Upper lobe of left lung (tissue), 6 donors: ENCODE measurements at regions not wholly inside any gene's neighbourhood (a gene's known extent, or its start where the extent isn't known, plus 50 kb on each side); places are given as distances from the start of the nearest gene placed in this dataset.

Source experiments
- ATAC-seq, 2 donors: fragments of 200-7000 bp; cut with Tn5 transposase; one replicate each; pipeline ENCODE4 v1.9.1; 2022; ENCODE audit warnings: mild to moderate bottlenecking in 2 of 2, moderate library complexity in 2 of 2; ENCODE audit not compliant: low FRiP score in 2 of 2
- DNase-seq, 2 donors: peaks; one replicate each; pipeline ENCODE4 v3.0.0-alpha.2; 2019 to 2020
- H3K27ac ChIP-seq, 4 donors: fragments of 200-600 bp; sonication (generic); one replicate each; pipeline ENCODE4 v1.5.1; 2016 to 2019
- H3K27me3 ChIP-seq, 4 donors: fragments of 200-600 bp; sonication (generic); one replicate each; pipeline ENCODE4 v1.5.1; 2017 to 2019
- H3K36me3 ChIP-seq, 4 donors: fragments of 200-600 bp; sonication (generic); one replicate each; pipeline ENCODE4 v1.5.1; 2016 to 2019
- H3K4me1 ChIP-seq, 4 donors: fragments of 200-600 bp; sonication (generic); one replicate each; pipeline ENCODE4 v1.5.1; 2018 to 2019
- H3K4me3 ChIP-seq, 4 donors: fragments of 200-600 bp; sonication (generic); one replicate each; pipeline ENCODE4 v1.5.1; 2017 to 2019; ENCODE audit warnings: mild to moderate bottlenecking in 2 of 4, moderate library complexity in 1 of 4
- H3K9me3 ChIP-seq, 4 donors: fragments of 200-600 bp; sonication (generic); one replicate each; pipeline ENCODE4 v1.5.1; 2018 to 2019
- CTCF ChIP-seq, 6 experiments: fragments of 450-650 bp in 4 of 6; fragments of 200-600 bp in 2 of 6; sonication (generic) in 2 of 6; IDR thresholded peaks; one replicate each; pipeline ENCODE4 v1.5.1; 2016 to 2019; ENCODE audit warnings: antibody characterized with exemption in 6 of 6
- EP300 ChIP-seq, 4 donors: sonication (generic); formaldehyde crosslinking; IDR thresholded peaks; one replicate each; pipeline ENCODE4 v1.5.1; 2017; ENCODE audit warnings: antibody characterized with exemption in 4 of 4, control low read depth in 2 of 4
- POLR2A ChIP-seq, 4 donors: fragments of 450-650 bp; IDR thresholded peaks; one replicate each; pipeline ENCODE4 v1.5.1; 2016 to 2017; ENCODE audit warnings: antibody characterized with exemption in 4 of 4, mild to moderate bottlenecking in 2 of 4
- POLR2AphosphoS5 ChIP-seq, 2 donors: sonication (generic); formaldehyde crosslinking; IDR thresholded peaks; one replicate each; pipeline ENCODE4 v1.5.1; 2017; ENCODE audit warnings: antibody characterized with exemption in 2 of 2
- WGBS, 2 donors: methylation state at CpG; one replicate each; pipeline ENCODE4 v1.1.5; 2017 to 2018; 5-methylcytosine and 5-hydroxymethylcytosine counted together
- donor health status: DM: no; HTN: no; CAD: no; lungs with moderate emphysema.
- donor health status: DM: no; HTN: yes; CAD: no; lungs with severe emphysema.

GRCh38 chr6:84357631-84358030 lies 130.2 kb upstream of the CEP162 start:
- ATAC-seq (no peak), DNase-seq (no peak)
- Histone ChIP-seq H3K27ac (no peak overlapping the region), H3K27me3 (no peaks in the 10 kb centered on the region), H3K9me3 (no peaks in the 10 kb centered on the region), H3K4me3 (no peak overlapping the region), H3K4me1 (no peaks in the 10 kb centered on the region), H3K36me3 (no peaks in the 10 kb centered on the region)
- TF ChIP-seq POLR2AphosphoS5 (IDR thresholded peaks at IDR 0.05) (no peak), CTCF (IDR thresholded peaks at IDR 0.05) (no peak), POLR2A (IDR thresholded peaks at IDR 0.05) (no peak), EP300 (IDR thresholded peaks at IDR 0.05) (no peak)
- 83 to 89% methylated on average over 2 of the region's 2 CpGs for WGBS, 2 donors

- no peaks in the 10 kb centered on the region for H3K27me3 ChIP-seq
- H3K27ac ChIP-seq: no peak overlapping the region
- no peaks in the 10 kb centered on the region for H3K9me3 ChIP-seq
- no peak for DNase-seq
- ATAC-seq: no peak
- no peak for TF ChIP-seq POLR2A (IDR thresholded peaks at IDR 0.05)
- TF ChIP-seq EP300 (IDR thresholded peaks at IDR 0.05): no peak
- no peak for TF ChIP-seq CTCF (IDR thresholded peaks at IDR 0.05)
- no peak overlapping the region for H3K4me3 ChIP-seq
- WGBS, 2 donors: 50 to 65% methylated on average over 5 of the region's 5 CpGs
- no peaks in the 10 kb centered on the region for H3K4me1 ChIP-seq
- no peaks in the 10 kb centered on the region for H3K36me3 ChIP-seq
These were observed 129.5 kb upstream of the CEP162 start for GRCh38 chr6:84356907-84357306.

GRCh38 chr6:84353459-84354423 lies 126.3 kb upstream of the CEP162 start:
- Histone ChIP-seq H3K4me1 (no peaks in the 10 kb centered on the region), H3K9me3 (no peaks in the 10 kb centered on the region), H3K27ac (no peak overlapping the region), H3K4me3 (no peak overlapping the region), H3K27me3 (no peaks in the 10 kb centered on the region), H3K36me3 (no peaks in the 10 kb centered on the region)
- ATAC-seq: no peak
- 64 to 69% methylated on average over 5 of the region's 5 CpGs for WGBS, 2 donors
- DNase-seq: no peak
- TF ChIP-seq POLR2AphosphoS5 (IDR thresholded peaks at IDR 0.05) (no peak), EP300 (IDR thresholded peaks at IDR 0.05) (no peak), CTCF (IDR thresholded peaks at IDR 0.05) (no peak), POLR2A (IDR thresholded peaks at IDR 0.05) (no peak)

GRCh38 chr6:84350397-84350796 lies 123.0 kb upstream of the CEP162 start:
- DNase-seq: no peak
- no peaks in the 10 kb centered on the region for H3K27me3 ChIP-seq
- no peaks in the 10 kb centered on the region for H3K36me3 ChIP-seq
- no peaks in the 10 kb centered on the region for H3K9me3 ChIP-seq
- no peak overlapping the region for H3K4me3 ChIP-seq
- no peaks in the 10 kb centered on the region for H3K4me1 ChIP-seq
- no peak for TF ChIP-seq POLR2A (IDR thresholded peaks at IDR 0.05)
- TF ChIP-seq POLR2AphosphoS5 (IDR thresholded peaks at IDR 0.05): no peak
- no peak for TF ChIP-seq EP300 (IDR thresholded peaks at IDR 0.05)
- no peak for TF ChIP-seq CTCF (IDR thresholded peaks at IDR 0.05)
- ATAC-seq: no peak
- no peak overlapping the region for H3K27ac ChIP-seq

- no peak for ATAC-seq
- no peaks in the 10 kb centered on the region for H3K27me3 ChIP-seq
- H3K9me3 ChIP-seq: no peaks in the 10 kb centered on the region
- H3K36me3 ChIP-seq: no peaks in the 10 kb centered on the region
- no peaks in the 10 kb centered on the region for H3K4me1 ChIP-seq
- DNase-seq: no peak
- no peak overlapping the region for H3K4me3 ChIP-seq
- no peak overlapping the region for H3K27ac ChIP-seq
- WGBS, 2 donors: 85 to 95% methylated on average over 1 of the region's 1 CpG
- TF ChIP-seq POLR2AphosphoS5 (IDR thresholded peaks at IDR 0.05): no peak
- TF ChIP-seq POLR2A (IDR thresholded peaks at IDR 0.05): no peak
- TF ChIP-seq CTCF (IDR thresholded peaks at IDR 0.05): no peak
- TF ChIP-seq EP300 (IDR thresholded peaks at IDR 0.05): no peak
These were observed 122.1 kb upstream of the CEP162 start for GRCh38 chr6:84349542-84349941.
